Kidney epithelial cell (primary cell): ENCODE measurements at regions not wholly inside any gene's neighbourhood (a gene's known extent, or its start where the extent isn't known, plus 50 kb on each side); places are given as distances from the start of the nearest gene placed in this dataset.

Experiments
- DNase-seq: peaks from one replicate; pipeline ENCODE4 v3.0.0-alpha.2; 2010; ENCODE audit warnings: low read depth
- H3K27me3 ChIP-seq: 2 replicates; pipeline ENCODE4 v1.6.0; 2011; ENCODE audit warnings: low read length; ENCODE audit not compliant: control insufficient read depth, insufficient read depth
- H3K36me3 ChIP-seq: 2 replicates; pipeline ENCODE4 v1.5.1; 2011; ENCODE audit warnings: low read length; ENCODE audit not compliant: control insufficient read depth, insufficient read depth
- H3K4me3 ChIP-seq: 2 replicates; pipeline ENCODE4 v1.5.1; 2011; ENCODE audit warnings: low read depth, mild to moderate bottlenecking, control low read depth, low read length
- TF ChIP-seq, protein P1 (sequence below): IDR thresholded peaks from 2 replicates; pipeline ENCODE4 v1.5.1; 2011; ENCODE audit warnings: mild to moderate bottlenecking, moderate library complexity, low read length, control low read depth, inconsistent platforms; ENCODE audit not compliant: insufficient read depth, poor library complexity, severe bottlenecking

DNA sequence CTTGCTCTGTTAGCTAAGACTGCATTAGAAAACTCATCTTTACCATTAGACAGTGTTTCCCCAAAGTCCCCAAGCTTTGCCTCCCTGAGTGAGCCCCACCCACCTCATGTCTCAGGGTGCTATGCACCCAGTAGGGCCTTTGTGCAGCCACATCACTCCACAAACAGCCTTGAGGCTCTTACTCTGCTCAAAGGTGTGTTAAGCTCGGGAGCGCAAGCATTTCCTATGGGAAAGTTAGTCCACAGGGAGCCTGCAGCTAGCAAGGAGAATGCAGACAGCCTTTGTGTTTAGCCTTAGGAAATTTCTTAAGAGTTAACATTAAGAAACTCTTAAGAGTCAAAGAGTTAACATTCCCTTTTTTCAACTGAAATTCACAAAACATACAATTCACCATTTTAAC is 278.8 kb downstream of the AJAP1 start:
- Histone ChIP-seq H3K27me3 (no peaks in the 10 kb centered on the region), H3K4me3 (no peak overlapping the region), H3K36me3 (no peaks in the 10 kb centered on the region)
- no peak for DNase-seq
- TF ChIP-seq, protein P1, sequence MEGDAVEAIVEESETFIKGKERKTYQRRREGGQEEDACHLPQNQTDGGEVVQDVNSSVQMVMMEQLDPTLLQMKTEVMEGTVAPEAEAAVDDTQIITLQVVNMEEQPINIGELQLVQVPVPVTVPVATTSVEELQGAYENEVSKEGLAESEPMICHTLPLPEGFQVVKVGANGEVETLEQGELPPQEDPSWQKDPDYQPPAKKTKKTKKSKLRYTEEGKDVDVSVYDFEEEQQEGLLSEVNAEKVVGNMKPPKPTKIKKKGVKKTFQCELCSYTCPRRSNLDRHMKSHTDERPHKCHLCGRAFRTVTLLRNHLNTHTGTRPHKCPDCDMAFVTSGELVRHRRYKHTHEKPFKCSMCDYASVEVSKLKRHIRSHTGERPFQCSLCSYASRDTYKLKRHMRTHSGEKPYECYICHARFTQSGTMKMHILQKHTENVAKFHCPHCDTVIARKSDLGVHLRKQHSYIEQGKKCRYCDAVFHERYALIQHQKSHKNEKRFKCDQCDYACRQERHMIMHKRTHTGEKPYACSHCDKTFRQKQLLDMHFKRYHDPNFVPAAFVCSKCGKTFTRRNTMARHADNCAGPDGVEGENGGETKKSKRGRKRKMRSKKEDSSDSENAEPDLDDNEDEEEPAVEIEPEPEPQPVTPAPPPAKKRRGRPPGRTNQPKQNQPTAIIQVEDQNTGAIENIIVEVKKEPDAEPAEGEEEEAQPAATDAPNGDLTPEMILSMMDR, result no peak

GRCh38 chr1:4932311-4933030 is 278.1 kb downstream of the AJAP1 start:
- no peak overlapping the region for H3K4me3 ChIP-seq

GRCh38 chr1:4931486-4931885 is 277.1 kb downstream of the AJAP1 start:
- no peaks in the 10 kb centered on the region for H3K27me3 ChIP-seq
- peak; percentile 32 for DNase-seq
- no peaks in the 10 kb centered on the region for H3K36me3 ChIP-seq
- no peak overlapping the region for H3K4me3 ChIP-seq
- TF ChIP-seq, protein P1, result no peak

More at GRCh38 chr1:4932311-4933030, 278.1 kb downstream of the AJAP1 start:
- TF ChIP-seq, protein P1, result no peak
- Histone ChIP-seq H3K27me3 (no peaks in the 10 kb centered on the region), H3K36me3 (no peaks in the 10 kb centered on the region)
- DNase-seq, result no peak

GRCh38 chr1:4928186-4928585 is 273.8 kb downstream of the AJAP1 start:
- Histone ChIP-seq H3K36me3 (no peaks in the 10 kb centered on the region), H3K27me3 (no peaks in the 10 kb centered on the region), H3K4me3 (no peak overlapping the region)
- TF ChIP-seq, protein P1, result no peak
- no peak for DNase-seq

DNA sequence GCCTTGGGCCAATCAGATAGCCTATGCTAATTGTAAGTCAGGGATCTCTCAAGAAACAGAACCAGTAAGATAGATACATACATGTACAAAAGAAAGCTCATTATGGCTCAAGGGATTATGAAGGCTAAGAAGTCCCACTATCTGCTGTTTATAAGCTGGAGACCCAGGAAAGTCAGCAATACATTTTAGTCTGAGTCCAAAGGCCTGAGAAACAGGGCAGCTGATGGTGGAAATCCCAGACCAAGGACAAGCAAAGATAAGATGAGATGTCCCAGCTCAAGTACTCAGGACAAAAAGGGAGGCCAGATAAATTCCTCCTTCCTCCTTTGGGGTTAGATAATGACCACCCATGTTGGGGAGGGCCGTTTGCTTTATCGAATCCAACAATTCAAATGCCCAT is 269.9 kb downstream of the AJAP1 start:
- no peaks in the 10 kb centered on the region for H3K27me3 ChIP-seq
- no peak for DNase-seq
- no peaks in the 10 kb centered on the region for H3K36me3 ChIP-seq
- H3K4me3 ChIP-seq, result no peak overlapping the region
- TF ChIP-seq, protein P1, result no peak

DNA sequence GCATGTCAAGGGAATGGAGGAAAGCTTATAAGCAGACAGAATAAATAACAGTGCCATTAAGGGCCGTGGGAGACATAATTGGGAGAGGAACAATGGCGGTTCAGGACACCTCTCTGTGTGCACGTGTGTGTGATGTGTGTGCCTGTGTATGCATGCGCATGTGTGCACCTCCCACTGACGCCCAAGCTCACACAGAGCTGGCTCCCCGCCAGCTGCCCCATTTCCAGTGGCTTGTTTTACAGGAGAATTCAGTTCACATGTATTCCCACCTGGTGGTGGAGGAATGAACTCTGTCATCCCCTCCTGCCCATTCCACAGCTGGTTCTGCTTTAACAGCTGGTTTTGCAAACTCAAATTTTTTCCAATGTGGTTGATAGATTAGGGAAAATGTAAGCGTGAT is 262.2 kb downstream of the AJAP1 start:
- Histone ChIP-seq H3K4me3 (no peak overlapping the region), H3K27me3 (no peaks in the 10 kb centered on the region), H3K36me3 (no peaks in the 10 kb centered on the region)
- TF ChIP-seq, protein P1, result no peak
- DNase-seq, result no peak
